ENCODE measurements at regions not wholly inside any gene's neighbourhood (a gene's known extent, or its start where the extent isn't known, plus 50 kb on each side); places are given as distances from the start of the nearest gene placed in this dataset.
"Not testable (repeated sequence)": the region's sequence is repeated elsewhere in the genome, so short reads cannot be mapped to it uniquely, and the experiment has no call there.

- TF ChIP-seq CTCF, POLR2A, POLR2AphosphoS5, EP300 (IDR thresholded peaks at IDR 0.05): not testable (repeated sequence)
Observed at GRCh38 chr9:63328313-63328712, 1956.7 kb downstream of the FOXD4L5 start.

Data from upper lobe of left lung (tissue), 4 donors.